ENCODE measurements at regions not wholly inside any gene's neighbourhood (a gene's known extent, or its start where the extent isn't known, plus 50 kb on each side); places are given as distances from the start of the nearest gene placed in this dataset.

- TF ChIP-seq CTCF (IDR thresholded peaks at IDR 0.05; ENCODE audit: control insufficient read depth, extremely low read depth, insufficient read depth): no peak
- H3K4me3 ChIP-seq (ENCODE audit: low read depth, low read length): no peak overlapping the region
- no peak for DNase-seq (ENCODE audit: low read depth)
Measured at GRCh38 chr2:226114436-226114835, 685.2 kb downstream of the IRS1 start.

GRCh38 chr2:226098861-226099745 is 699.6 kb downstream of the NYAP2 start:
- no peak for DNase-seq (ENCODE audit: low read depth)
- no peak overlapping the region for H3K4me3 ChIP-seq (ENCODE audit: low read depth, low read length)
- no peak for TF ChIP-seq CTCF (IDR thresholded peaks at IDR 0.05; ENCODE audit: control insufficient read depth, extremely low read depth, insufficient read depth)

GRCh38 chr2:226095058-226095457 is 695.5 kb downstream of the NYAP2 start:
- DNase-seq (ENCODE audit: low read depth): no peak
- H3K4me3 ChIP-seq (ENCODE audit: low read depth, low read length): no peak overlapping the region
- TF ChIP-seq CTCF (IDR thresholded peaks at IDR 0.05; ENCODE audit: control insufficient read depth, extremely low read depth, insufficient read depth): no peak

- H3K4me3 ChIP-seq (ENCODE audit: low read depth, low read length): no peak overlapping the region
- DNase-seq (ENCODE audit: low read depth): no peak
- TF ChIP-seq CTCF (IDR thresholded peaks at IDR 0.05; ENCODE audit: control insufficient read depth, extremely low read depth, insufficient read depth): no peak
Measured at GRCh38 chr2:226093364-226093763, 693.9 kb downstream of the NYAP2 start.

GRCh38 chr2:226088366-226088674 is 688.8 kb downstream of the NYAP2 start:
- no peak for DNase-seq (ENCODE audit: low read depth)
- no peak overlapping the region for H3K4me3 ChIP-seq (ENCODE audit: low read depth, low read length)
- TF ChIP-seq CTCF (IDR thresholded peaks at IDR 0.05; ENCODE audit: control insufficient read depth, extremely low read depth, insufficient read depth): no peak

GRCh38 chr2:226087505-226088365 is 688.2 kb downstream of the NYAP2 start:
- TF ChIP-seq CTCF (IDR thresholded peaks at IDR 0.05; ENCODE audit: control insufficient read depth, extremely low read depth, insufficient read depth): no peak
- H3K4me3 ChIP-seq (ENCODE audit: low read depth, low read length): no peak overlapping the region
- DNase-seq (ENCODE audit: low read depth): no peak

Measured in LNCaP clone FGC (cell line).